Vagina (tissue), 2 donors: ENCODE measurements at regions not wholly inside any gene's neighbourhood (a gene's known extent, or its start where the extent isn't known, plus 50 kb on each side); places are given as distances from the start of the nearest gene placed in this dataset.

Experiments used
- DNase-seq, 2 donors: peaks; one replicate each; pipeline ENCODE4 v3.0.0-alpha.2; 2017; ENCODE audit errors: extremely low spot score in 2 of 2
- H3K27ac ChIP-seq: fragments of 200-600 bp; sonication (generic); one replicate; pipeline ENCODE4 v1.5.1; 2019
- H3K27me3 ChIP-seq: fragments of 200-600 bp; sonication (generic); one replicate; pipeline ENCODE4 v1.5.1; 2019
- H3K36me3 ChIP-seq, 2 donors: fragments of 200-600 bp; sonication (generic); one replicate each; pipeline ENCODE4 v1.5.1; 2017 to 2019
- H3K4me1 ChIP-seq: fragments of 200-600 bp; sonication (generic); one replicate; pipeline ENCODE4 v1.5.1; 2019
- H3K4me3 ChIP-seq, 2 donors: fragments of 200-600 bp; sonication (generic); 1 replicate in 1 of 2; 2 replicates in 1 of 2; pipeline ENCODE4 v1.5.1; 2016 to 2019
- H3K9me3 ChIP-seq: fragments of 200-600 bp; sonication (generic); one replicate; pipeline ENCODE4 v1.5.1; 2019
- CTCF ChIP-seq, 3 experiments: fragments of 450-650 bp in 2 of 3; fragments of 200-600 bp in 1 of 3; sonication (generic) in 1 of 3; IDR thresholded peaks; one replicate each; pipeline ENCODE4 v1.5.1; 2017 to 2019; ENCODE audit warnings: antibody characterized with exemption in 3 of 3, mild to moderate bottlenecking in 2 of 3, moderate library complexity in 2 of 3
- POLR2A ChIP-seq, 2 donors: fragments of 450-650 bp; IDR thresholded peaks; one replicate each; pipeline ENCODE4 v1.6.1; 2017; ENCODE audit warnings: antibody characterized with exemption in 2 of 2, mild to moderate bottlenecking in 2 of 2, moderate library complexity in 2 of 2
- POLR2AphosphoS5 ChIP-seq, 2 donors: sonication (generic); formaldehyde crosslinking; IDR thresholded peaks; one replicate each; pipeline ENCODE4 v1.9.0; 2017; ENCODE audit warnings: antibody characterized with exemption in 2 of 2, mild to moderate bottlenecking in 2 of 2, low read depth in 1 of 2; ENCODE audit not compliant: insufficient read depth in 1 of 2
- intact Hi-C: fragments of 100-400 bp; cut with DNase I; formaldehyde crosslinking; loops from one replicate; pipeline ENCODE4 v1.15.1; 2023

- no peaks in the 10 kb centered on the region for H3K9me3 ChIP-seq
- no peak overlapping the region for H3K27ac ChIP-seq
- no peaks in the 10 kb centered on the region for H3K36me3 ChIP-seq
- H3K27me3 ChIP-seq = no peaks in the 10 kb centered on the region
- H3K4me3 ChIP-seq = no peak overlapping the region
- intact Hi-C loops = no loop called here
- H3K4me1 ChIP-seq = no peaks in the 10 kb centered on the region
- TF ChIP-seq POLR2AphosphoS5 (IDR thresholded peaks at IDR 0.05; ENCODE audit: insufficient read depth in 1 of 2, low read depth in 1 of 2) (no peak), POLR2A (IDR thresholded peaks at IDR 0.05) (no peak), CTCF (IDR thresholded peaks at IDR 0.05) (no peak)
- DNase-seq = no peak
These were observed 195.1 kb upstream of the VCX start for GRCh38 chrX:7647831-7648230.

- Histone ChIP-seq H3K9me3 (no peaks in the 10 kb centered on the region), H3K36me3 (no peaks in the 10 kb centered on the region), H3K4me3 (no peak overlapping the region), H3K27me3 (no peaks in the 10 kb centered on the region), H3K4me1 (no peaks in the 10 kb centered on the region), H3K27ac (no peak overlapping the region)
- intact Hi-C loops = no loop called here
- TF ChIP-seq POLR2A (IDR thresholded peaks at IDR 0.05) (no peak), POLR2AphosphoS5 (IDR thresholded peaks at IDR 0.05; ENCODE audit: insufficient read depth in 1 of 2, low read depth in 1 of 2) (no peak), CTCF (IDR thresholded peaks at IDR 0.05) (no peak)
- no peak for DNase-seq
These were observed 201.8 kb upstream of the VCX start for GRCh38 chrX:7641141-7641540.

- Histone ChIP-seq H3K27me3 (no peaks in the 10 kb centered on the region), H3K27ac (no peak overlapping the region), H3K9me3 (no peaks in the 10 kb centered on the region), H3K36me3 (no peaks in the 10 kb centered on the region), H3K4me1 (no peaks in the 10 kb centered on the region), H3K4me3 (no peak overlapping the region)
- TF ChIP-seq CTCF (IDR thresholded peaks at IDR 0.05) (no peak), POLR2A (IDR thresholded peaks at IDR 0.05) (no peak), POLR2AphosphoS5 (IDR thresholded peaks at IDR 0.05; ENCODE audit: insufficient read depth in 1 of 2, low read depth in 1 of 2) (no peak)
- no peak for DNase-seq
- intact Hi-C loops = no loop called here
These were observed 202.6 kb upstream of the VCX start for GRCh38 chrX:7640392-7640791.

DNA sequence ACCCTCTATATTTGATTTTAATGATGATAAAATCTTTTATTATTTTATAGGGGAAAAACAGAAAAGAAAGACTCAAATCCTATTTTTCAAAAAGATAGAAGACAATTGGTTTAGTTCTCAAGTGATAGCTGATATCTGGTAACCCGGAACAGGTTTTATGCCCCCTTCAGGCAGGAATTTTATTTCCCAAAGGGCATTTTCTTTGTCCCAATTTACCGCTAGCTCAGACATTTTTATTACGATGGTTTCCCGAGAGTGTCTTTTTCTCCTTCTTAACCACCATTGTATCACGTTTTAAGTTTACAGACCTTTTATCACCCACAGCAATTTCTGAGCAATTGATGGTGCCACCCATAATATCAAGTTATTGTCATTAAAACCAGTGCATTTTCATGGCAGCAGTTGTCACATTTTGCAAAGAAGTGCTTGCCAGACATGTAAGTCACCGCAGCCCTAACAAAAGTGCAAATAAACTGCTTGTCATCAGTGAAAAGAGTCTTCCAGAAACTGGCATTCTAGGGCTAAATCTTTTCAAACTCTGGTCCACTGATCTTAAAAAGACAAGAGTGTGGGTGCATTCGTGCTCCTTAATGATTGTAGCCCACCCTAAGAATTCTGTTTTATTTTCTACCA lies 204.8 kb upstream of the VCX start:
- no peak for TF ChIP-seq POLR2A (IDR thresholded peaks at IDR 0.05)
- no peak for TF ChIP-seq CTCF (IDR thresholded peaks at IDR 0.05)
- no peak for TF ChIP-seq POLR2AphosphoS5 (IDR thresholded peaks at IDR 0.05; ENCODE audit: insufficient read depth in 1 of 2, low read depth in 1 of 2)
- no peaks in the 10 kb centered on the region for H3K4me1 ChIP-seq
- H3K4me3 ChIP-seq = no peak overlapping the region
- H3K27ac ChIP-seq = no peak overlapping the region
- no peaks in the 10 kb centered on the region for H3K27me3 ChIP-seq
- no peaks in the 10 kb centered on the region for H3K9me3 ChIP-seq
- no peaks in the 10 kb centered on the region for H3K36me3 ChIP-seq
- intact Hi-C loops = no loop called here
- no peak for DNase-seq

GRCh38 chrX:7637066-7637465 lies 205.9 kb upstream of the VCX start:
- Histone ChIP-seq H3K4me1 (no peaks in the 10 kb centered on the region), H3K36me3 (no peaks in the 10 kb centered on the region), H3K27me3 (no peaks in the 10 kb centered on the region), H3K27ac (no peak overlapping the region), H3K9me3 (no peaks in the 10 kb centered on the region), H3K4me3 (no peak overlapping the region)
- no peak for DNase-seq
- TF ChIP-seq POLR2AphosphoS5 (IDR thresholded peaks at IDR 0.05; ENCODE audit: insufficient read depth in 1 of 2, low read depth in 1 of 2) (no peak), POLR2A (IDR thresholded peaks at IDR 0.05) (no peak), CTCF (IDR thresholded peaks at IDR 0.05) (no peak)
- intact Hi-C loops = no loop called here
